ENCODE measurements at regions not wholly inside any gene's neighbourhood (a gene's known extent, or its start where the extent isn't known, plus 50 kb on each side); places are given as distances from the start of the nearest gene placed in this dataset.

GRCh38 chr6:85137865-85138264 is 312.0 kb upstream of the NT5E start:
- intact Hi-C loops (cut with DNase I): no loop called here
- no peak for TF ChIP-seq CTCF (IDR thresholded peaks at IDR 0.05)
- no peak for DNase-seq
- Histone ChIP-seq H3K9me3 (no peaks in the 10 kb centered on the region), H3K27me3 (ENCODE audit: insufficient read depth in 3 of 3, low read length in 2 of 3) (no peaks in the 10 kb centered on the region), H3K27ac (no peak overlapping the region), H3K36me3 (ENCODE audit: insufficient read depth in 1 of 2, low read depth in 1 of 2) (no peaks in the 10 kb centered on the region), H3K4me1 (no peaks in the 10 kb centered on the region), H3K4me3 (no peak overlapping the region)
- no peak for ATAC-seq
- 74 to 79% (median 78%) methylated on average over 1 of the region's 1 CpG for WGBS, 3 donors

GRCh38 chr6:85136310-85136709 is 313.6 kb upstream of the NT5E start:
- Histone ChIP-seq H3K4me1 (no peaks in the 10 kb centered on the region), H3K4me3 (no peak overlapping the region), H3K36me3 (ENCODE audit: insufficient read depth in 1 of 2, low read depth in 1 of 2) (no peaks in the 10 kb centered on the region), H3K9me3 (no peaks in the 10 kb centered on the region), H3K27ac (no peak overlapping the region), H3K27me3 (ENCODE audit: insufficient read depth in 3 of 3, low read length in 2 of 3) (no peaks in the 10 kb centered on the region)
- intact Hi-C loops (cut with DNase I): no loop called here
- ATAC-seq: no peak
- no peak for TF ChIP-seq CTCF (IDR thresholded peaks at IDR 0.05)
- no peak for DNase-seq
- WGBS, 3 donors: 64 to 77% (median 71%) methylated on average over 3 of the region's 3 CpGs

GRCh38 chr6:85135376-85136094 is 314.3 kb upstream of the NT5E start:
- H3K27ac ChIP-seq: no peak overlapping the region
- 39 to 50% (median 41%) methylated on average over 1 of the region's 1 CpG for WGBS, 3 donors
- H3K27me3 ChIP-seq (ENCODE audit: insufficient read depth in 3 of 3, low read length in 2 of 3): no peaks in the 10 kb centered on the region
- DNase-seq (no peak), ATAC-seq (no peak)
- intact Hi-C loops (cut with DNase I): no loop called here
- TF ChIP-seq CTCF (IDR thresholded peaks at IDR 0.05): no peak
- H3K4me1 ChIP-seq: no peaks in the 10 kb centered on the region
- no peaks in the 10 kb centered on the region for H3K9me3 ChIP-seq
- H3K4me3 ChIP-seq: no peak overlapping the region
- H3K36me3 ChIP-seq (ENCODE audit: insufficient read depth in 1 of 2, low read depth in 1 of 2): no peaks in the 10 kb centered on the region

- no peak for DNase-seq
- TF ChIP-seq CTCF (IDR thresholded peaks at IDR 0.05): no peak
- Histone ChIP-seq H3K9me3 (no peaks in the 10 kb centered on the region), H3K27me3 (ENCODE audit: insufficient read depth in 3 of 3, low read length in 2 of 3) (no peaks in the 10 kb centered on the region), H3K27ac (no peak overlapping the region), H3K4me1 (no peaks in the 10 kb centered on the region), H3K4me3 (no peak overlapping the region), H3K36me3 (ENCODE audit: insufficient read depth in 1 of 2, low read depth in 1 of 2) (no peaks in the 10 kb centered on the region)
- intact Hi-C loops (cut with DNase I): no loop called here
- whole genome bisulfite sequencing, 3 donors: 65 to 66% (median 65%) methylated on average over 5 of the region's 5 CpGs
- ATAC-seq: no peak
These were observed 315.7 kb upstream of the NT5E start for GRCh38 chr6:85134172-85134571.

GRCh38 chr6:85132091-85132490 is 317.8 kb upstream of the NT5E start:
- Histone ChIP-seq H3K36me3 (ENCODE audit: insufficient read depth in 1 of 2, low read depth in 1 of 2) (no peaks in the 10 kb centered on the region), H3K4me1 (no peaks in the 10 kb centered on the region), H3K9me3 (no peaks in the 10 kb centered on the region), H3K27ac (no peak overlapping the region), H3K4me3 (no peak overlapping the region), H3K27me3 (ENCODE audit: insufficient read depth in 3 of 3, low read length in 2 of 3) (peaks cover 0 to 2% (median 0%) of the 10 kb centered on the region in 3 donors)
- intact Hi-C loops (cut with DNase I): no loop called here
- ATAC-seq (no peak), DNase-seq (no peak)
- TF ChIP-seq CTCF (IDR thresholded peaks at IDR 0.05): no peak
- WGBS, 3 donors: 60 to 70% (median 65%) methylated on average over 1 of the region's 1 CpG
